EL (cell line): ENCODE measurements at regions not wholly inside any gene's neighbourhood (a gene's known extent, or its start where the extent isn't known, plus 50 kb on each side); places are given as distances from the start of the nearest gene placed in this dataset.
"Not testable (repeated sequence)": the region's sequence is repeated elsewhere in the genome, so short reads cannot be mapped to it uniquely, and the experiment has no call there.

ENCODE experiments used
- DNase-seq: peaks from one replicate; pipeline ENCODE4 v3.0.0-alpha.2; 2016

DNA sequence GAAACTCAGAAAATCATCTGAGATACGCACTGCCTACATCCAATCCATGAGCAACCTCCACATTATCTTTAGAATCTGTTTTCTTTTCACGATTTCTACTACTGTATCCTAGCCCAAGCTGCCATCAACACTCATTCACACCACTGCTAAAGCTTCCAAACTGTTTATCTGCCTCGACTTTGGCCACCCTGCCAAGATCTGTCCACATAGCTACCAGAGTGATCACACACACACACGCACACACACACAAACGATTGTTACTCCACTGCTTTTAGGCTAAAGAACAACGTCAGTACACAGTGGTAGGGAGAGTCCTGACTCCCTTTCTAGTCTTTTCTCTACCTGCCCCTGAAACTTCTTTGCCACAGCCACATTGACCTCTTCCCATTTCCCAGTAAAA, 142.0 kb downstream of the CCDC71L start:
- DNase-seq, result no peak

DNA sequence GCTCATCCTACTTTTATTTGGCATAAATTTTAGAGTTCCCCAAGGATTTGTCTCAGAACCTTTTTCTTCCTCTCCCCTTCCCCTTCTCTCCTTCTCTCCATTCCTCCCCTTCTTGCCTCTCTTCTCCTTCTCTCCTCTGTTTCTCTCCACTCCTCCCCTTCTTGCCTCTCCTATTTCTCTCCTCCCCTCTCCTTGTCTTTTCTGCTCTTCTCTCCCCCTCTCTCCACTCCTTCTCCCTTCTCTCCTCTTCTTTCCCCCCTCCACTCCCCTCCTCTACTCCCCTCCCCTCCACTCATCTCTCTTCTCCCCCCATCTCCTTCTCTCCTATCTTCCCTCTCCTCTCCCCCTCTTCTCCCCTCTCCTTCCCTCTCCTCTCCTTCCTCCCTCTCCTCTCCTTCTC, 142.7 kb downstream of the CCDC71L start:
- DNase-seq, result no peak

DNA sequence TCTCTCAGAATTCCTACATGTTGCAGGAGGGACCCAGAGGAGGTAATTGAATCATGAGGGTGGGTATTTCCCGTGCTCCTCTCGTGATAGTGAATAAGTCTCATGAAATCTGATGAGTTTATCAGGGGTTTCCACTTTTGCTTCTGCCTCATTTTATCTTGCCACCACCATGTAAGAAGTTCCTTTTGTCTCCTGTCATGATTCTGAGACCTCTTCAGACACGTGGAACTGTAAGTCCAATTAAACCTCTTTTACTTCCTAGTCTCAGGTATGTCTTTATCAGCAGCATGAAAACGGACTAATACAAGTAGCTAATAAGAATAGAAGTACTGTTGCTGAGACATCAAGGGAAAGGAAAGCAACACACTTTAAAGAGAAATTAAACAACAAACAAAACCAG, 143.4 kb downstream of the CCDC71L start:
- DNase-seq, result no peak

DNA sequence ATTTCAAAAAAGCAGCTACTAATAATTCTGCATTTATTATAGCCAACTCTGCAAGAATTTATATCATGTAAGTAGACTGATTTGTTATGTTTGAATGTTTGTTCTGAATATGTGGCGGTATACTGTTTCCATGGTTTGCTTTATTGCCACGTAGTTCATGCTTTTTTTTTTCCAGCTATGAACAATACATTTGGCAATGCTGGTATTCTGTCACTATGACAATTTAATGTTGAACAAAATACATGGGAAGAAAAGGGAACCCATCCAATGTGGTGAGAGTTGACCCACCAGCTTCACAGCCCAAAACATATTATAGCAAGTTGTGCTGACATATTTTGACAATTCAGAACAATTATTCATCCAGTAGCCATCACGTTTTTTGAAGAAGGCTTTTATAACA, 145.6 kb downstream of the CCDC71L start:
- DNase-seq, result no peak

DNA sequence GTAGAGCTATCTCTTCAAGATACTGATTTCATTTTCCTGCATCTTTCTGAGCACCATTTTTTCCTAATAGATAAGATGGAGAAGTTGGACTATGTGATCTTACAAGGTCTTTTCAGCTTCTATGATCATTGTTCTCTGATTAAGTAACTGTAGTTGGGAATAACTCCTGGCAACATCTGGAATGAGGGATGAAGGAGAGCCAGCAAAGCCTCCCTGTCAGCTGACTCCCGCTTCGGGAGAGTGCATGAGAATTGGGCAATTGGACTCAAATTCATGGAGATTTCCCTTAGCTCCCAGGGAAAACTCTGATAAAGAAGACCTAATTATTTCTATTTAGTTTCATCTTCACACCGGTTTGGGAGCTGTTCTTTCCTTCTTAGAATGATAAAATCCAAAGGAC, 146.1 kb downstream of the CCDC71L start:
- DNase-seq, result no peak

DNA sequence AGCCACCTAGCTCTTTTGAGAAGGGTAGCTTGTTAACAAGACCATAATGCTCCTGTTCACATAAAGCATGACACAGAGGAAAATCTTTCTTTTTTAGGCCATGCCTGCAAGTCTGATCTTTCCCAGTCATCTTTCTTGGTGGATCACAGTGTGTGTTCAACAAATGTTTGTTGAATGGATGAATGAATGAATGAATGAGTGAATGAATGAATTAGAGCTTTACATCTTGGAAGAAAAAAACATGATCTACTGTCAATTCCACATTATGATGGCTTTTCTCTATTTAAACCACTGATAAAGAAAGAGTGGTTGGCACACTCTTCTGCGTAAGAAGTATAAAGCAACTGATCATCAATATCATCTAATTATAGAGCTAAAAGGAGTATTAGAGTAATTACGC, 148.7 kb downstream of the CCDC71L start:
- DNase-seq, result no peak

DNA sequence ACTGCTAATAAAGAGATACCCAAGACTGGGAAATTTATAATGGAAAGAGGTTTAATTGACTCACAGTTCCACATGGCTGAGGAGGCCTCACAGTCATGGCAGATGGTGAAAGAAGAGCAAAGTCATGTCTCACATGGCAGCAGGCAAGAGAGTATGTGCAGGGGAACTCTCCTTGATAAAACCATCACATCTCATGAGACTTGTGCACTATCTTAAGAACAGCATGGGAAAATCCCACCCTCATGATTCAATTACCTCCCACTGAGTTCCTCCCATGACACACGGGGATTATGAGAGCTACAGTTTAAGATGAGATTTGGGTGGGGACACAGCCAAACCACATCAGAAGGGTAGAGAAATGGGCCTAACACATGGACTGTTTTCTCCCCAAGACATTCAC, 156.3 kb downstream of the CCDC71L start:
- DNase-seq, result peak; percentile 4

DNA sequence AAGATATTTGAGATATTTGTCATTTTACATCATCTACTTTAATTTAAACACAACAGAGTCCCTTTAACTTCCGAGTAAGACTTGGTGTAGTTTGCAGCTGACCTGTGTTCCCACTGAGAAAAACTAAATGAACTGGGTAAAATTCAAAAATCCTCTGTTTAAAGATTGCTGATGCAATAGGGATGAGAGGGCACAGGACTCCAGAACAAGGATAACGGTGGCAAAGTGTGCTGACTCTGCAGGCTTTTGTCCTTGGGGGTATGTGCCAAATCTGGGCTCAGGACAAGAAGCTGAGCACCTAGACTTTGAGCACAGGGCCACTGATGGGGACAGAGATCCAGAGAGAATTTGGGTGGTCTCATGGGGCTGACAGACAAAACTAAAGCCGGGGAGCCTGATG, 156.8 kb downstream of the CCDC71L start:
- DNase-seq, result no peak

DNA sequence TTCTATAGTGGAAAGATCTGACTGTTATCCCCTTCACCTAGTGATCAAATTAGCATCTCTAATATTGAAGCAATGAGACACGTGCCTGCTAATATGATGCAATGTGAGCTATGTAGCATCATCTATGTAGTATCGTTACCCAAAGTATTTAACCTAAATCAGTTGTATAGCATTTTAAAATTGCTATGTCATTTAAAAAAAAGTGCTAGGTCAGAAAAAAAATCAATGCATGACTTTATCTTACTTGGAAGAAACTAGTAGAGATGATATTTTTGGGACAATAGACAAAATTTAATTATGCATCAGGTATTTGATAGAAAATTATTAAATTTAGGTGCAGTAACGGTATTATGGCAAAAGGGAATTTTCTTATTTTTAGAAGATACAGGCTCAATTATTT, 157.3 kb downstream of the CCDC71L start:
- DNase-seq, result no peak

DNA sequence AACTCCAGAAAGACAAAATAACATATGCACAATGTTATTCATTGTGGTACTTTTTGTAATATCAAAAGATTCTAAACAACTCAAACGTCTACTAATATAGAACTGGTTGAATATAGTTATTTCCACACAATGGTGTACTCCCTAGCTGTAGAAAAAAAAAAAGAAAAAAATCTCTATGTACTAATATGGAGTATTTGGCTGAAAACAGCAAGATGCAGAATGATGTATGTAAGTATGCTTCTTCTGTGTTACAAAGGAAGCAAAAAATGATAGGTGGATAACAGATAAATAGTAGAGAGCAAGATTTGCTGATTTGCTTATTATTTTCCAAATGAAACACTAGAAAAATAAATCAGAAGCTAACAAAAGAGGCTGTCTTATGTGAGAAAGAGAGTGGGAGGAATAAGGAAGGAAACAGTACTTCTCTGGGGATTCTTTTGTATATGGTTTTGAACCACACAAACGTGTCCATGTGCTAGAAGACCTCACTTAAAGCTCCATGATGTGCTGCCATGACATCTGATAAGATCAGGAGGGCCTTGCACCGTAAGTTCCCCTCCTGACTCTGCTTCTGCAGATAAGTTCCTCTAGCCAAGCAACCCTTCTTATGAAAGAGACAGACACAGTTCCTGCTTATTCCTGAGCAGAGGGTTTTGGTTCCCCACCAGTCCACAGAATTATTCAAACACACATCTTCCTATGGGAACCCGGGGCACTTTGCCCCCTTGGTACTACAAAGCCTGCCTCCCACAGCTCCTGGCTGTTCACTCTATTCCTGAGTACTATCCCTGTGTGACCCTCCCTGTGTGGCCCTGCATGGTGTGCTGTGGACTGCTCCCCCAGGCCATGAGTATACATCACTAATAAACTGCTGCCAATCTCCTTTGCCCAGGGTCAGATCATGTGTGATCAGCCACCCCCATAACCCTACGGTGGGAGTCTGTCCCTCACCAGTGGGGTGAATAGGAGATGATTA, 159.1 kb downstream of the CCDC71L start:
- DNase-seq, result no peak

DNA sequence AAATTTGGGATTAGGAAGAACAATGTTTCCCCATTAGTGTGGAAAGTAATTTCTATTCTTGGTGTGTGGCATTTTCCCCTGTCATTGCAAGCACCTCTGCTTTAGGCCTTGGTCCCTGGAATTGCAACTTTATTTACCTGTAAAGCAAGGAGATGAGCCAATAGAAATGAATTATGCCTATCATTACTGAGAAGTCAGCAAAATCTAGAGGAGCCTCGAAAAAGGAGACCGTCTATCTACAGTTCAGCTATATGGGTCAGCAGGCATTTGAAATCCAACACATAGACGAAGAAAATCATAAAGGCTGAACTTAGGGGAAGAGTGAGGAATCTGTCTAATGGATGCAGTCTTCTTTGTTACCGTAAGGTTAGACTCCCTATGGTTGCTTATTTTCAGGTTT, 161.1 kb downstream of the CCDC71L start:
- no peak for DNase-seq

DNA sequence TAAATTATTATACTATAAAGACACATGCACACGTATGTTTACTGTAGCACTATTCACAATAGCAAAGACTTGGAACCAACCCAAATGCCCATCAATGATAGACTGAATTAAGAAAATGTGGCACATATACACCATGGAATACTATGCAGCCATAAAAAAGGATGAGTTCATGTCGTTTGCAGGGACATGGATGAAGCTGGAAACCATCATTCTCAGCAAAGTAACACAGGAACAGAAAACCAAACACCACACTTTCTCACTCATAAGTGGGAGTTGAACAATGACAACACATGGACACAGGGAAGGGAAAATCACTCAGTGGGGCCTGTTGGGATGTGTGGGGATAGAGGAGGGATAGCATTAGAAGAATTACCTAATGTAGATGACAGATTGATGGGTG, 163.0 kb downstream of the CCDC71L start:
- not testable (repeated sequence) for DNase-seq

DNA sequence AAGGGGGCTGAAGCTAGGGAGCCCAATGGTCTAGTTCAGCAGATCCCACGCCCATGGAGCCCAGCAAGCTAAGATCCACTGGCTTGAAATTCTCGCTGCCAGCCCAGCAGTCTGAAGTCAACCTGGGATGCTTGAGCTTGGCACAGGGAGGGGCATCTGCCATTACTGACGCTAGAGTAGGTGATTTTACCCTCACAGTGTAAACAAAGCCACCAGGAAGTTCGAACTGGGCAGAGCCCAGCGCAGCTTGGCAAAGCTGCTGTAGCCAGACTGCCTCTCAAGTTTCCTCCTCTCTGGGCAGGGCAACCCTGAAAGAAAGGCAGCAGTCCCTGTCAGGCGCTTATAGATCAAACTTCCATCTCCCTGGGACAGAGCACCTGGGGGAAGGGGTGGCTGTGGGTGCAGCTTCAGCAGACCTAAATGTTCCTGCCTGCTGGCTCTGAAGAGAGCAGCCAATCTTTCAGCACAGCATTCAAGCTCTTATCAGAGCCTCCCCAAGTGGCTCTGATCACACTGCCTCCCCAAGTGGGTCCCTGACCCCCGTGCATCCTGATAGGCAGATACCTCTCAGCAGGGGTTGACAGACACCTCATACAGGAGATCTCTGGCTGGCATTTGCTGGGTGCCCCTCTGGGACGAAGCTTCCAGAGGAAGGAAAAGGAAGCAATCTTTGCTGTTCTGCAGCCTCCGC, 167.8 kb downstream of the CCDC71L start:
- no peak for DNase-seq

DNA sequence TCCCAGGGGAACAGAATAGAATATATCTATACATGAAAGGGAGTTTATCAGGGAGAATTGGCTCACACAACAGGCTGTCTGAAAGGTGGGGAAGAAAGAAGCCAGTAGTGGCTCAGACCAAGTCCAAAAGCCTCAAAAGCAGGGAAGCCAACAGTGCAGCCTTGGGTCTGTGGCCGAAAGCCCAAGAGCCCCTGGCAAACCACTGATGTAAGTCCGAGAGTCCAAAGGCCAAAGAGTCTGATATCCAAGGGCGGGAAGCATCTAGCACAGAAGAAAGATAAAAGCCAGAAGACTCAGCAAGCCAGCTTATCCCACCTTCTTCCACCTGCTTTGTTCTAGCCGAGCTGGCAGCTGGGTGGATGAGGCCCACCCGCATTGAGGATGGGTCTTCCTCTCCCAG, 172.5 kb downstream of the CCDC71L start:
- no peak for DNase-seq

DNA sequence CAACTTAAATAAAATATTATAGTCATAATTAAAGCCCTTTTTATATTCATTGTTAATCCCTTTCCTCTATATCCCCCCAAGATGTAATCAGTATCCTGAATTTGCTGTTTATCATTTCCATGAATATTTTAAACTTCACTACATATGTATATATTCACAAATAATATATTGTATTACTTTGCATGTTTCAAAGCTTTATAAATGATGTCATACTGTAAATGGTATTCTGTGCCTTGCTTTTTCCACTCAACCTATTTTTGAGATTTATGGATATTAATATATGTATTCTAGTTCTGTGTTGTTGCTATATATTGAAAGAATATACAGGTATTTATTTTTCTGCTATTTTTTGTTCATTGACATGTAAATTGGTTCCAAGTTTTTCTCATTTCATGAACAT, 173.1 kb downstream of the CCDC71L start:
- DNase-seq, result no peak

DNA sequence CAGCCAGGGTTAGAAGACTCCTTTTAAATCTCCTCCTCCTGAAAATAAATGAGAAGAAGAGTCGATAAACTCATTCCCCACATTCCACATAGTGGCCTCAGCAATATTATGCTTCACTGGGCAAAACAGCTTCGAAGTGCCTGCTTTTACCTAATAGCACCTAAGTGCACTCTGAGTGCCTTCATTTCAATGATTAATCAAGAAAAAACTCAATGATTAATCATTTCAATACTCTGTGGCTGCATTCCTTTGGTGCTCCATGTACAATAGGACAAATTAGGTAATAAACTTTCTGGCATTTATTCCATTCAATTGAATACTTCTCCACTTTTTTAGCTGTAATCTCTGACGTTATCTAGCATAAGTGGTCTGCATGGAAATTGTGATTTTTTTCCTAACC, 174.6 kb downstream of the CCDC71L start:
- DNase-seq, result peak; percentile 86

DNA sequence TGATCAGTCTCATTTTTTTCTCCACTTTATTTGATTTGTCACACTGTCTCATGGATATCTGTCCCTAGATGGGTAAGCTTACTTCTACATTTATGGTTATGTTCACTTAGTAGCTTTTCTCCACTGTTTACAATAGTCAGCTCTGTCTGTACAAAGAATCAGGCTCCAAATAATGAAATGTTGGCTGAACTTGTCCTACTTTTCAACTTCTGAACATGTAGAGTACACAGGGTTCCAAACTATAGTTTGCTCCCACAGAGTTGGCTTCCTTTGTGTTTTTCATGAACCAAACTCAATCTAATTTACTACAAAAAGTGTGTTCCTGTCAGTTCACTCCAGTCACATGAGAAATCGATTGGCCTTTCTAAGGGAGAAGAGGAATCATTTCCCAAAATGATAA, 175.0 kb downstream of the CCDC71L start:
- no peak for DNase-seq

DNA sequence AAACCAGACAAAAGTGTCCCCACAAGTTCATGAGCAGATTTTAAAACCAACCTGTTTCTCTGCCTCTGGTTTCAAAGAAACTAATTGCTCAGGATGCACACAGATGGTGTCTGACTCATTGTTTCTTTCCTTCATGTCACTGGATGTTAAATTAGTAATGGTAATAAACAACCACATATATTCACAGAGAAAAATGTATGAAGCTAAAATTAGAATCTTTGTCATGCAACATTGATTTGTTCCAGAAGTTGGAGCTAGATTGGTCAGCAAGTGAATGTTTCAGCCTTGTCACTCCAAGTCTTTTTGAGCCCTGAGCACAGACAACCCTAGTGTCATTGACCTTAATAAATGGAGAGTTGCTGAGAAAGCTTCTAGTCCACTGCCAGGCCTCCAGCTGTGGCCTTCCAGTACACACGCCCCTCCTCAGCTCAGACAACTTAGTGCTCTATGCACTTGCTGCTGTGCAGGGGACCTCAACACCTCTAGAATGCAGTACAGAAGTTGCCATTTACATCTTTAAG, 175.9 kb downstream of the CCDC71L start:
- peak; percentile 85 for DNase-seq

DNA sequence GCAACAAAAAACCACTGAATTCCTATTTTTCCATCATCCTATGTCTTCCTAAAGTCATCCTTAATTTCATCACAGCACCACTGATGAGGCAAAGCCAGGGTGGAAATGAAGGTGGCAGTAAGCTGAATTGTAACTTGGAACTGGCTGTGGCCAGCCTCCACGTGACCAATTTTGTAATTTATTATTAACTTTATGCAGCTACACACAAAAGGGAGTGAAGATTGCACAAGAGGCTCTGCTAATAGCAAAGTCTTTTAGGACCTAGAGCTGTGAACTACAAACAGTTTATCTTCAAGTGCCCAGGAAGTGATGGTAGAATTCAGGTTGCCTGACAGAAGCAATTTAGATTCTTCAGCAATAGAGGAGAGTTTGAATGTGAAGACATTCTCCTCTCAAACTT, 176.4 kb downstream of the CCDC71L start:
- DNase-seq, result no peak

DNA sequence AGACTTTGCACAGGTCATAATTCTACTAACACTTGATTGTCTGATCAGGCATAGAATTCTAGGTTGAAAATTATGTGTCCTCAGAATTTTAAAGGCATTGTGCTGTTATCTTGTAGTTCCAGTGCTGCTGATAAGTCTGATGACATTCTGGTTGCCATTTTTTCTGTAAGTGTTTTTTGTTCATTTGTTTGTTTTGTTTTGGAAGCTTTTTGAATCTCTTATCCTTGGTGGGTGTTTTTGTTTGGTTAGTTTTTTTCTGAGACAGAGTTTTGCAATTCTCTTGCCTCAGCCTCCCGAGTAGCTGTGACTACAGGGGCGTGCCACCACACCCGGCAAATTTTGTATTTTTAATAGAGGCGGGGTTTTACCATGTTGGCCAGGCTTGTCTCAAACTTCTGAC, 178.9 kb downstream of the CCDC71L start:
- no peak for DNase-seq

DNA sequence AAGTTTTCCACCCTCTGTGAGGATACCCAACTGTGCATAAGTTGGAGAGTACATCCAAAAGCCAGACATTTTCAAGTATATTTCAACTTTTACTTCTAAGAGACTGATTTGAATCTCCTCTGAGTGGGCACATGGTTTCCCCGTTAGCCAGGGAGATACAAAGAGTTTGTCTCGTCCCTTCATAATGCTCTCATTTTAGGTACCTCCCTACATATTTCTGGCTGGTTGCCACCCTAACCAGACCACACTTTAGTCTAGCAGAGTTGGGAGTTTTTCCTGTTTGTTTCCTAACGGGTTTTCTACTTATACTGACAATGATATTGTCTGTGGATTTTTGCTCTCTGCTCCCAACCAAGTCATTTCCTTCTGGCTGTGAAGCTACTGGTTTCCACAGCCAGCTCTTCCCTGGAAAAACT, 180.3 kb downstream of the CCDC71L start:
- no peak for DNase-seq

DNA sequence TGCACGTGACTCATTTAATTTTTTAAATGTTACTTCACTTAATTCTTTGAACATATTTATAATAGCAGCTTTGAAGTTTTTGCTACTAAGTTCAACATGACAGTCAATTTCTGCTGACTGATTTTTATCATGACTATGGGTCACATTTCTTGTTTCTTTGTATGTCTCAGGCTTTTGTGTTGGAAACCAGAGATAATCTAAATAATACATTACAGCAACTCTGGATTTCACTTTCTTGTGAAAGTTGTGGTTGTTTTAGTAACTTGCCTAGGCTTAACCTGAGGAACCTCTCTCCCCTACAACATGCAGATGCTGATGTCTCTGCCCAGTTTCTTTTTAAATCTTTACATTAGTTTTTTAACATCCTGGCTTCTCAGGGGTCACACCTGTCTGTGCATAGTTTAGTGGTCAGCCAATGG, 180.8 kb downstream of the CCDC71L start:
- DNase-seq, result no peak

DNA sequence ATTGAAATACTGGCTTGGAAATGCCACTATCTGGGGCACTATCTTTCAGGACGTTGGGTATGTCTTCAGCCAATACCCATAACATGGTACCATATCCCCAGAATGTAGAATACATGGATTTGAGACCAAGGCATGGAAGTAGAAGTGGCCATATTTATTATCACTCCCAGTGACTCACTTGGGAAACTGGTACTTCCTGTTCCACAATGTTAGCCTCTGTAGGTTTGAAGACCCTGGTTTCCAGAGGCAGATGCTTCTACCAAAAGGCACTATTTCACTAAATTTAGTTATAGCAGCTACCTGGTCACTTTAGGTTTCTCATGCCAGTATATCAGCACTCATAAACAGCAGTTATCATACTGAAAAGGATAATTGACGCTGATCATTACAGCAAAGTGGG, 184.2 kb downstream of the CCDC71L start:
- DNase-seq, result no peak

DNA sequence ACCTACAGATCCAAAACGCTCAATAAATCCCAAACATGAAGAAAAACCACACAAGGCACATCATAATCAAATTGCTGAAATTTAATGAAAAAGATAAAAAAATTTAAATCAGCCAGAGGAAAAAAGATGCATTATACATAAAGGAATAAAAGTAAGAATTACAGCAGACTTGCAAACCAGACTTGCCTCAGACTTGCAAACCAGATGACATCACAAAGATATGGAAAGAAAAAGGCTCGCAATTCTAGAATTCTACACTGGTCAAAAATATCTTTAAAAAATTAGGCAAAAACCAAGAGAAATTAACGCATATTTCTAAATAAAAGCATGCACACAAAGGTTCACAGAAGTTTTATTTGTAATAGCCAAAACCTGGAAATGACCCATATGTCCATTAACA, 188.0 kb upstream of the NAMPT start:
- no peak for DNase-seq
